WERI-Rb-1 (cell line): ENCODE measurements at regions not wholly inside any gene's neighbourhood (a gene's known extent, or its start where the extent isn't known, plus 50 kb on each side); places are given as distances from the start of the nearest gene placed in this dataset.
A peak's percentile ranks its signal among the peaks of the same experiment; 100 is the strongest.

ENCODE experiments used
- DNase-seq: peaks from one replicate; pipeline ENCODE4 v3.0.0-alpha.2; 2020
- H3K27ac ChIP-seq: fragments of 250-450 bp; sonication (Bioruptor Pico); 2 replicates; pipeline ENCODE4 v1.5.1; 2020; ENCODE audit warnings: mild to moderate bottlenecking, moderate library complexity
- H3K27me3 ChIP-seq: fragments of 250-450 bp; sonication (Bioruptor Pico); 2 replicates; pipeline ENCODE4 v1.5.1; 2021; ENCODE audit warnings: mild to moderate bottlenecking, low read depth, moderate library complexity; ENCODE audit not compliant: insufficient read depth, severe bottlenecking
- H3K36me3 ChIP-seq: fragments of 250-450 bp; sonication (Bioruptor Pico); 2 replicates; pipeline ENCODE4 v1.5.1; 2020; ENCODE audit warnings: mild to moderate bottlenecking, moderate library complexity
- H3K4me3 ChIP-seq: 2 replicates; pipeline ENCODE4 v1.5.1; 2011; ENCODE audit warnings: low read depth, mild to moderate bottlenecking, control low read depth, low read length
- H3K9me3 ChIP-seq: fragments of 250-450 bp; sonication (Bioruptor Pico); 2 replicates; pipeline ENCODE4 v1.5.1; 2021; ENCODE audit warnings: mild to moderate bottlenecking, moderate library complexity; ENCODE audit not compliant: severe bottlenecking
- CTCF ChIP-seq: IDR thresholded peaks from 2 replicates; pipeline ENCODE4 v1.5.1; 2011; ENCODE audit warnings: low read depth, mild to moderate bottlenecking, control low read depth, inconsistent platforms, low read length

- Histone ChIP-seq H3K27me3 (no peaks in the 10 kb centered on the region), H3K27ac (no peak overlapping the region), H3K9me3 (no peaks in the 10 kb centered on the region), H3K36me3 (no peaks in the 10 kb centered on the region), H3K4me3 (no peak overlapping the region)
- peak; percentile 28 for DNase-seq
- no peak for TF ChIP-seq CTCF
Observed at GRCh38 chr11:116059919-116060318, 555.7 kb upstream of the CADM1 start.

- H3K4me3 ChIP-seq: no peak overlapping the region
- no peak overlapping the region for H3K27ac ChIP-seq
- TF ChIP-seq CTCF: no peak
- no peaks in the 10 kb centered on the region for H3K36me3 ChIP-seq
- H3K27me3 ChIP-seq: no peaks in the 10 kb centered on the region
- DNase-seq: no peak
- H3K9me3 ChIP-seq: no peaks in the 10 kb centered on the region
Observed at GRCh38 chr11:116057000-116057399, 552.8 kb upstream of the CADM1 start.

GRCh38 chr11:116055064-116055463 is 550.8 kb upstream of the CADM1 start:
- Histone ChIP-seq H3K27ac (no peak overlapping the region), H3K9me3 (no peaks in the 10 kb centered on the region), H3K36me3 (no peaks in the 10 kb centered on the region), H3K27me3 (no peaks in the 10 kb centered on the region), H3K4me3 (no peak overlapping the region)
- peak; percentile 31 for DNase-seq
- TF ChIP-seq CTCF: no peak

GRCh38 chr11:116053548-116053919 is 549.3 kb upstream of the CADM1 start:
- DNase-seq: no peak
- TF ChIP-seq CTCF: no peak
- no peak overlapping the region for H3K4me3 ChIP-seq
- no peaks in the 10 kb centered on the region for H3K27me3 ChIP-seq
- no peaks in the 10 kb centered on the region for H3K36me3 ChIP-seq
- H3K9me3 ChIP-seq: no peaks in the 10 kb centered on the region
- no peak overlapping the region for H3K27ac ChIP-seq

- peak; percentile 32 for DNase-seq
- Histone ChIP-seq H3K36me3 (no peaks in the 10 kb centered on the region), H3K27me3 (no peaks in the 10 kb centered on the region), H3K9me3 (no peaks in the 10 kb centered on the region), H3K4me3 (no peak overlapping the region), H3K27ac (peak overlapping the region; percentile 38)
- no peak for TF ChIP-seq CTCF
Observed at GRCh38 chr11:116052603-116053547, 548.7 kb upstream of the CADM1 start.
